HepG2 (cell line): ENCODE measurements at regions not wholly inside any gene's neighbourhood (a gene's known extent, or its start where the extent isn't known, plus 50 kb on each side); places are given as distances from the start of the nearest gene placed in this dataset.

ENCODE experiments used
- CCAR2 ChIP-seq: fragments of 200-400 bp; formaldehyde crosslinking; optimal IDR thresholded peaks from 2 replicates; pipeline ENCODE3; 2018; ENCODE audit warnings: low read depth, mild to moderate bottlenecking, low read length, moderate library complexity
- FOXA3 ChIP-seq: IDR thresholded peaks from 2 replicates; pipeline ENCODE4 v1.6.1; 2016; ENCODE audit warnings: missing genetic modification reagents, missing compliant biosample characterization
- FOXO1 ChIP-seq: sonication (generic); formaldehyde crosslinking; IDR thresholded peaks from 2 replicates; pipeline ENCODE4 v1.4.0; 2020; ENCODE audit warnings: missing genetic modification reagents
- HDAC6 ChIP-seq: fragments of 200-600 bp; sonication (generic); IDR thresholded peaks from 2 replicates; pipeline ENCODE4 v1.7.0; 2017; ENCODE audit warnings: mild to moderate bottlenecking, antibody characterized with exemption, low read length, low read depth
- HES4 ChIP-seq: sonication (generic); formaldehyde crosslinking; IDR thresholded peaks from 2 replicates; pipeline ENCODE4 v1.9.0; 2021; ENCODE audit warnings: mild to moderate bottlenecking, missing genetic modification reagents, borderline replicate concordance
- HNF4A ChIP-seq: sonication (generic); formaldehyde crosslinking; IDR thresholded peaks from 2 replicates; pipeline ENCODE4 v1.4.0; 2020; ENCODE audit warnings: missing genetic modification reagents
- LCORL ChIP-seq, 2 experiments: fragments of 450-650 bp in 1 of 2; sonication (generic) in 1 of 2; formaldehyde crosslinking in 1 of 2; IDR thresholded peaks; 2 replicates each; pipeline versions ENCODE4 v1.5.0 to v1.6.1; 2017 to 2020; ENCODE audit warnings: antibody characterized with exemption in 1 of 2, missing genetic modification reagents in 1 of 2
- PITX1 ChIP-seq: sonication (generic); formaldehyde crosslinking; IDR thresholded peaks from 2 replicates; pipeline ENCODE4 v1.5.1; 2020; ENCODE audit warnings: mild to moderate bottlenecking, missing genetic modification reagents
- RFX5 ChIP-seq: IDR thresholded peaks from 2 replicates; pipeline ENCODE4 v1.6.1; 2011; ENCODE audit warnings: low read depth, low read length, improper control_type of control experiment
- SAP130 ChIP-seq: IDR thresholded peaks from 2 replicates; pipeline ENCODE4 v1.6.1; 2016; ENCODE audit warnings: low read depth
- TCF7 ChIP-seq: sonication (generic); IDR thresholded peaks from 2 replicates; pipeline ENCODE4 v1.6.1; 2016; ENCODE audit warnings: antibody characterized with exemption, low read depth
- ZNF12 ChIP-seq: sonication (generic); formaldehyde crosslinking; IDR thresholded peaks from 2 replicates; pipeline ENCODE4 v1.5.0; 2020; ENCODE audit warnings: missing genetic modification reagents
- ZNF207 ChIP-seq: fragments of 450-650 bp; IDR thresholded peaks from 2 replicates; pipeline ENCODE4 v1.6.1; 2016; ENCODE audit warnings: antibody characterized with exemption, borderline replicate concordance
- ZNF24 ChIP-seq: fragments of 450-650 bp; IDR thresholded peaks from 2 replicates; pipeline ENCODE4 v1.6.1; 2017; ENCODE audit warnings: antibody characterized with exemption, mild to moderate bottlenecking
- ZNF615 ChIP-seq: sonication (generic); formaldehyde crosslinking; IDR thresholded peaks from 2 replicates; pipeline ENCODE4 v1.5.0; 2020; ENCODE audit warnings: mild to moderate bottlenecking, missing genetic modification reagents, borderline replicate concordance
- ZNF780A ChIP-seq: sonication (generic); formaldehyde crosslinking; IDR thresholded peaks from 2 replicates; pipeline ENCODE4 v1.8.0; 2022; ENCODE audit warnings: mild to moderate bottlenecking, missing genetic modification reagents, moderate library complexity
- TF ChIP-seq, protein P1 (sequence below): IDR thresholded peaks from 2 replicates; pipeline ENCODE4 v1.4.0; 2020; ENCODE audit warnings: mild to moderate bottlenecking, missing genetic modification reagents
- TF ChIP-seq, protein P2 (sequence below): sonication (generic); formaldehyde crosslinking; conservative IDR thresholded peaks from 2 replicates; pipeline ENCODE4 v1.4.0; 2020; ENCODE audit warnings: mild to moderate bottlenecking, missing genetic modification reagents, moderate library complexity
- TF ChIP-seq, protein P3 (sequence below), 2 experiments: sonication (generic) in 1 of 2; formaldehyde crosslinking in 1 of 2; IDR thresholded peaks; 2 replicates each; pipeline versions ENCODE4 v1.4.0 to v1.6.1; 2016 to 2020; ENCODE audit warnings: borderline replicate concordance in 1 of 2, low read depth in 1 of 2, mild to moderate bottlenecking in 1 of 2, missing genetic modification reagents in 1 of 2

DNA sequence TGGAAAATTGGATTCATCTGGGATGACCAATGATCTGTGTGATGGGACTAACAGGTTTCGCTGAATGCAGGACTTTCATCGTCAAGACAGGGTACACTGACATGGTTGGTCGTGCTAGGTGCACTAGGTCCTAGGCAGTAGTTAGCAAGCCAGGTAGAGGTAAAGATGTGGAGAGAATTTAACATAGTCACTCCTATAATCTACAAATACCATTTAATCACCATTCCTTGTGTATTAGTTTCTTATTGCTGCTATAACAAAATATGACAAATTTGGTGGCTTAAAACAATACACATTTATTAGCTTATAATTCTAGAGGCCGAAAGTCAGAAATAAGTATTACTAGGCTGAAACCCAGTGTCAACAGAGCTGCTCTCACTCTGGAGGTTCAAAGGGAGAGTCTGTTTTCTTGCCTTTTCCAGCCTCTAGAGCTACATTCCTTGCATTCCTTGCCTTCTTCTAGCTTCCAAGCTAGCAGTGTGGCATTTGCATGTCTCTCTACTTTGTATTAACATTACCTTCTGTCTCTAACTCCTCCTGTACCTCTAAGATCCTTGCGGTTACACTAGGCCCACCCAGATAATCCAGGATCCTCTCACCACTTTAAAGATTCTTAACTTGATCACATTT is 98.7 kb upstream of the GRIA3 start (continued):
- TF ChIP-seq HES4 = no peak
- peak; percentile 52; the same call in 1 of the 2 replicates for TF ChIP-seq TCF7
- no peak for TF ChIP-seq PITX1 (CRISPR knock-in tag)
- no peak for TF ChIP-seq ZNF780A (CRISPR knock-in tag)
- TF ChIP-seq ZNF12 (CRISPR knock-in tag) = peak; percentile 95
- TF ChIP-seq LCORL (IDR thresholded peaks at IDR 0.05) = no peak
- TF ChIP-seq LCORL (CRISPR knock-in tag; IDR thresholded peaks at IDR 0.05) = no peak
- no peak for TF ChIP-seq HDAC6
- TF ChIP-seq SAP130 (CRISPR knock-in tag) = peak; percentile 29; the same call in 1 of the 2 replicates
- no peak for TF ChIP-seq RFX5
- TF ChIP-seq CCAR2 = no peak
- peak; percentile 25; the same call in 1 of the 2 replicates for TF ChIP-seq HNF4A (CRISPR knock-in tag)
- TF ChIP-seq ZNF24 = no peak
- peak; percentile 51; the same call in 1 of the 2 replicates for TF ChIP-seq FOXA3 (CRISPR knock-in tag)
- TF ChIP-seq, protein P1, sequence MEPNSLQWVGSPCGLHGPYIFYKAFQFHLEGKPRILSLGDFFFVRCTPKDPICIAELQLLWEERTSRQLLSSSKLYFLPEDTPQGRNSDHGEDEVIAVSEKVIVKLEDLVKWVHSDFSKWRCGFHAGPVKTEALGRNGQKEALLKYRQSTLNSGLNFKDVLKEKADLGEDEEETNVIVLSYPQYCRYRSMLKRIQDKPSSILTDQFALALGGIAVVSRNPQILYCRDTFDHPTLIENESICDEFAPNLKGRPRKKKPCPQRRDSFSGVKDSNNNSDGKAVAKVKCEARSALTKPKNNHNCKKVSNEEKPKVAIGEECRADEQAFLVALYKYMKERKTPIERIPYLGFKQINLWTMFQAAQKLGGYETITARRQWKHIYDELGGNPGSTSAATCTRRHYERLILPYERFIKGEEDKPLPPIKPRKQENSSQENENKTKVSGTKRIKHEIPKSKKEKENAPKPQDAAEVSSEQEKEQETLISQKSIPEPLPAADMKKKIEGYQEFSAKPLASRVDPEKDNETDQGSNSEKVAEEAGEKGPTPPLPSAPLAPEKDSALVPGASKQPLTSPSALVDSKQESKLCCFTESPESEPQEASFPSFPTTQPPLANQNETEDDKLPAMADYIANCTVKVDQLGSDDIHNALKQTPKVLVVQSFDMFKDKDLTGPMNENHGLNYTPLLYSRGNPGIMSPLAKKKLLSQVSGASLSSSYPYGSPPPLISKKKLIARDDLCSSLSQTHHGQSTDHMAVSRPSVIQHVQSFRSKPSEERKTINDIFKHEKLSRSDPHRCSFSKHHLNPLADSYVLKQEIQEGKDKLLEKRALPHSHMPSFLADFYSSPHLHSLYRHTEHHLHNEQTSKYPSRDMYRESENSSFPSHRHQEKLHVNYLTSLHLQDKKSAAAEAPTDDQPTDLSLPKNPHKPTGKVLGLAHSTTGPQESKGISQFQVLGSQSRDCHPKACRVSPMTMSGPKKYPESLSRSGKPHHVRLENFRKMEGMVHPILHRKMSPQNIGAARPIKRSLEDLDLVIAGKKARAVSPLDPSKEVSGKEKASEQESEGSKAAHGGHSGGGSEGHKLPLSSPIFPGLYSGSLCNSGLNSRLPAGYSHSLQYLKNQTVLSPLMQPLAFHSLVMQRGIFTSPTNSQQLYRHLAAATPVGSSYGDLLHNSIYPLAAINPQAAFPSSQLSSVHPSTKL = peak; percentile 66
- TF ChIP-seq ZNF207 = no peak
- TF ChIP-seq, protein P2, sequence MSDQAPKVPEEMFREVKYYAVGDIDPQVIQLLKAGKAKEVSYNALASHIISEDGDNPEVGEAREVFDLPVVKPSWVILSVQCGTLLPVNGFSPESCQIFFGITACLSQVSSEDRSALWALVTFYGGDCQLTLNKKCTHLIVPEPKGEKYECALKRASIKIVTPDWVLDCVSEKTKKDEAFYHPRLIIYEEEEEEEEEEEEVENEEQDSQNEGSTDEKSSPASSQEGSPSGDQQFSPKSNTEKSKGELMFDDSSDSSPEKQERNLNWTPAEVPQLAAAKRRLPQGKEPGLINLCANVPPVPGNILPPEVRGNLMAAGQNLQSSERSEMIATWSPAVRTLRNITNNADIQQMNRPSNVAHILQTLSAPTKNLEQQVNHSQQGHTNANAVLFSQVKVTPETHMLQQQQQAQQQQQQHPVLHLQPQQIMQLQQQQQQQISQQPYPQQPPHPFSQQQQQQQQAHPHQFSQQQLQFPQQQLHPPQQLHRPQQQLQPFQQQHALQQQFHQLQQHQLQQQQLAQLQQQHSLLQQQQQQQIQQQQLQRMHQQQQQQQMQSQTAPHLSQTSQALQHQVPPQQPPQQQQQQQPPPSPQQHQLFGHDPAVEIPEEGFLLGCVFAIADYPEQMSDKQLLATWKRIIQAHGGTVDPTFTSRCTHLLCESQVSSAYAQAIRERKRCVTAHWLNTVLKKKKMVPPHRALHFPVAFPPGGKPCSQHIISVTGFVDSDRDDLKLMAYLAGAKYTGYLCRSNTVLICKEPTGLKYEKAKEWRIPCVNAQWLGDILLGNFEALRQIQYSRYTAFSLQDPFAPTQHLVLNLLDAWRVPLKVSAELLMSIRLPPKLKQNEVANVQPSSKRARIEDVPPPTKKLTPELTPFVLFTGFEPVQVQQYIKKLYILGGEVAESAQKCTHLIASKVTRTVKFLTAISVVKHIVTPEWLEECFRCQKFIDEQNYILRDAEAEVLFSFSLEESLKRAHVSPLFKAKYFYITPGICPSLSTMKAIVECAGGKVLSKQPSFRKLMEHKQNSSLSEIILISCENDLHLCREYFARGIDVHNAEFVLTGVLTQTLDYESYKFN (CRISPR knock-in tag) = peak; percentile 55; the same call in 1 of the 2 replicates
- no peak for TF ChIP-seq ZNF615 (CRISPR knock-in tag)
- peak; percentile 21; the same call in 1 of the 2 replicates for TF ChIP-seq FOXO1 (CRISPR knock-in tag)
- TF ChIP-seq, protein P3, sequence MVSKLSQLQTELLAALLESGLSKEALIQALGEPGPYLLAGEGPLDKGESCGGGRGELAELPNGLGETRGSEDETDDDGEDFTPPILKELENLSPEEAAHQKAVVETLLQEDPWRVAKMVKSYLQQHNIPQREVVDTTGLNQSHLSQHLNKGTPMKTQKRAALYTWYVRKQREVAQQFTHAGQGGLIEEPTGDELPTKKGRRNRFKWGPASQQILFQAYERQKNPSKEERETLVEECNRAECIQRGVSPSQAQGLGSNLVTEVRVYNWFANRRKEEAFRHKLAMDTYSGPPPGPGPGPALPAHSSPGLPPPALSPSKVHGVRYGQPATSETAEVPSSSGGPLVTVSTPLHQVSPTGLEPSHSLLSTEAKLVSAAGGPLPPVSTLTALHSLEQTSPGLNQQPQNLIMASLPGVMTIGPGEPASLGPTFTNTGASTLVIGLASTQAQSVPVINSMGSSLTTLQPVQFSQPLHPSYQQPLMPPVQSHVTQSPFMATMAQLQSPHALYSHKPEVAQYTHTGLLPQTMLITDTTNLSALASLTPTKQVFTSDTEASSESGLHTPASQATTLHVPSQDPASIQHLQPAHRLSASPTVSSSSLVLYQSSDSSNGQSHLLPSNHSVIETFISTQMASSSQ (IDR thresholded peaks at IDR 0.05; ENCODE audit: low read depth) = peak; percentile 34; the same call in 1 of the 2 replicates
- TF ChIP-seq, protein P3 (CRISPR knock-in tag; IDR thresholded peaks at IDR 0.05; ENCODE audit: borderline replicate concordance) = no peak
